GM21515 (cell line): ENCODE measurements at regions not wholly inside any gene's neighbourhood (a gene's known extent, or its start where the extent isn't known, plus 50 kb on each side); places are given as distances from the start of the nearest gene placed in this dataset.

Experiments
- ATAC-seq: cut with Tn5 transposase; IDR thresholded peaks from one replicate; pipeline ENCODE4 v1.9.1; 2021; ENCODE audit not compliant: unreplicated experiment

DNA sequence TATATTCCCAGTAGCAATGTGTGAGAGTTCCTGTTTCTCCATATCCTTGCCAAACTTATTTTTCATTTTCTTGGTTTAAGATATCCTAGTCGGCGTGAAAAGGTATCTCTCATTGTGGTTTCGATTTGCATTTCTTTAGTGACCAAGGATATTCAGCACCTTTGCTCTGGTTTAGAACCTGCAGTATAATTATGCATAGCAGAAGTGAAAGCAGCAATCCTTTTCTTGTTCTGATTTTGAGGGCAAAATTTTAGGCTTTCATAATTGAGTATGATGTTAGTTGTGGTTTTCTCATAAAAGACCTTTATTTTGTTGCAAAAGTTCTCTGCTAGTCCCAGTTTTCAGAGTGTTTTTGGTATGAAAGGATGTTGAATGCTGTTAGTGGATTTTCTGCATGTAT, 491.0 kb downstream of the FGF9 start:
- peak; percentile 91 for ATAC-seq

- no peak for ATAC-seq
Observed at GRCh38 chr13:22162889-22163288, 492.0 kb downstream of the FGF9 start.

DNA sequence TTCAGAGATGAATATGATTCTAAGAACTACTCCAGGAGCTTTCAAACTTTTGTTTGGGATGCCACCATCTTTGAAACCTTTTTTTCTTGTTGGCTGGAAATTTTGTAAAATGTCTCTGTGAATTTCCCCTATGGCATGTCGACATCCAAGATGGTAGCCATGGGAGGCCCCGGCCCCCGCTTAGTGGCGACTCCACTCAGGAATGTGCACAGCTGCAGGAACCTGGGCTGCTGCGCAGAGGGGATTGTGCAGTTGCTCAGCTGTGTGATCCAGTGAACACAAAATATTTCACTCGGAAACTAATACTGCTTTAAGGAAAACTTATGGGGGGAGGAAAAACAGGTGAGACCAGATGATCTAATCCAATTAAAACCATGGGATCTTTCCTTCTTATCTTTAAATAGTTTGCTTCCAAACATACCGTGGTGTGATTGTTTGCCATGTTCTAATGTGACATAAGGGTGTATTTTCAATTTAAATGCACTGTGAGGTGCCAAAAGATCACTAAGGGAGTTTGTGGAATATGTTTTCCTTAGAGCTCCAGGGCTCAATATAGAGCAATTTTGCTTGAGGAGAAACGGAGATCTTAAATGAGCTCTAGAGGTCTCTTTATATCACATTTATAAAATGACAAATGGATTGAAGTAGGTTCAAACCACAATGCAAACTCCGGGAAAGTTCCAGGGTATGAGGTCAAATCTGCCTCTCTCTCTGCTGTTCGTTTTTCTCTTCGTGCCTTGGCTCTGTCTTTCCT, 497.7 kb downstream of the FGF9 start:
- ATAC-seq = no peak

DNA sequence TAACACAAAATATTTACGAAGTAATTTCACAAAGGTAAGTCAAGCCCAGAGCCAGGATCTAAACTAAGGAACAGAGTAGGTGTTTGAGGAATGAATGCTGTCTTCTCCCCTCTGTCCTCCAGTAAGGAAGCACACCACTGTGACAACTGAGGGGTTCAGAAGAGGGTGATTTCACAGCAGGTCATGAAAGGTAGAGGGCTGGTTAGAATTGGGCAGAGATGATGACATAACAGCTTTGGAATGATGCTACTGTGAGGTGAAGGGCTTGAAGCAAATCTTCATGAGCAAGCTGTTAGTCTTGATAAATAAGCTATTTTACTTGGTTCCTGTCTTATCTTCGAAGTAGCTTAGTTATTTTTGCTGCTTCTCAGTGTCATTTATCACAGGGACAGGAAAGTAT, 498.6 kb downstream of the FGF9 start:
- no peak for ATAC-seq

- no peak for ATAC-seq
Observed at GRCh38 chr13:22173610-22174009, 502.7 kb downstream of the FGF9 start.

- ATAC-seq = no peak
Observed at GRCh38 chr13:22175241-22175640, 504.4 kb downstream of the FGF9 start.

- no peak for ATAC-seq
Observed at GRCh38 chr13:22175815-22176214, 504.9 kb downstream of the FGF9 start.

DNA sequence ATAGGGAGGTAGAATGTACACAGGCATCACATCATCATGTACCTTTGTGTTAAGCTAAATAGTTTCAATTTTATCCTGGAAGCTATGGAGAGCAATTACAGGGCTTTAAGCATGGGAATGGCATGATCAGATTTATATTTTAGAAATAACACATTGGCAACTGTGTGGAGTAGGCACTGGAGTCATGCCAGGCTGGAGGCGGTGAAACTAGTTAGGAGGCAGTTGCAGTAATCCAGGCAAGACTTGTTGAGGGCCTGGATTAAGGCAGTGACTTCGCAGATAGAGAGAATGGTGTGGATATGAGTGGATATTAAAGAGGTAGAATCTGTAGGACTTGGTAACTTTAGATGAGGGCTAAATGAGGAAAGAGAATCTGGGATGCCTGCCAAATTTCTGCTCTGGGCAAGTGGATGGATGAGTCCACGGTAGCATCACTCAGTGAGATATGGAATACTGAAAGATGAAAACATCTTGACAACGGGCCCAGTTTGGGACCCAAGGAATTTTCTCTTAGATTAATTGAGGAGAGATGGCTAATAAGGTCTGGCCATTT, 506.2 kb downstream of the FGF9 start:
- ATAC-seq = no peak

GRCh38 chr13:22178878-22179277, 508.0 kb downstream of the FGF9 start:
- ATAC-seq = no peak

DNA sequence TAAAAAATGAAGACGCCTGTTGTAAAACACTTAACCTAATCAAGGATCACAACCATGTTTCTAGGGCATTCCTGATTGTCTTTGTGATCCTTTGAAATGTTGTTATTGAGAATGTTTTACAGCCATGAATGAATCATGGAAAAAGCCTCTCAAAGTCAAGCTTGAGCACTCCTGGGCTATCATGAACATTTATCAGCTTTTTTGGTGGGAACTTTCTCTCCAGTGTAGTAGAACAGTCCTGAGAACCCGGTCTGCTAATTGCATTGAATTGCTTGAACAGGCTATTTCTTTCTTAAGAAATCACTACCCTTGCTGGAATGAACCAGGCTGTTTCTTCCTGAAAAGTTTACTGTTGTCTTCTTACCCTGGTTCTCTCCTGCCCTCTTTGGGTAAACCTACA, 516.5 kb downstream of the FGF9 start:
- ATAC-seq = no peak

DNA sequence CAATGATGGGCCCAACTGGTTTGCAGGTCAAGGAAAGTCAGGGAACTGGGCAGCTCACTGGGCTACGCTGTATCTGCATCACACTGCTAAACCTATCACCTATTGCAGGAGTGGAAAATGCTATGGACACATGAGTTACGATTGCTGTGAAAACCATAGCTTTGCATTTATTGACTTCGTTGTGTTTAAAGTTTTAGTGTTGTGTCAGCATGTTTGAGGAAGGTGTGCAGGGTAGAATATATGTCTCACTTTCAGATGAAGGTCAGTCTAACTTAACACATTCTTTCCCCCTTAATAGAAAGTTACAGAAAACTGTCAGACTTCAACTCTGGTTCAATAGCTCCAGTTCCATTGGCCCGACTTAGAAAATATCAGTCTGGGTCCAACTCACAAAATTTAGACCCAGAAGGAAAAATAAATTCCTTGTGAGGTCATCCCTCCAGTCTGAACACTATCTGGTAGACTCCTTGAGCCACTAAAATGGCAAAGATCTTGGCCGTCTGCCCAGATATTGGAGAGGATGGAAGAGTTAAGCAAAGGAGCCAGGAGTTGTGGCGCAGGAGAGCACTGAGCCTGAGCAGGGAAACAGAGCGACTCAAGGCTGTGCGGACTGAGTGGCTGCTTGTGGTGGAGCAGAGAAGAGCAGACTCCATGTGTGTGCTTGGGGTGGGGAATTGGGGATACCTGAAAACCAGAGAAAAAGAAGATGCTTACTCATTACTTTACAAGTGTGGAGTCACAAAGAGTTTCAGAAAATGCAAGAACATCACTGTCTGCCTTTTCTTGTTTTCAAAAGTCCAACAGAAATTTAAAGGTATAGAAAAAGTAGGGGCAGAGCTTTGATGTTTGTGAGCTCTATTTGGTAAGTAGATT, 518.5 kb downstream of the FGF9 start:
- ATAC-seq = no peak

GRCh38 chr13:22193070-22193469, 522.2 kb downstream of the FGF9 start:
- ATAC-seq = no peak

DNA sequence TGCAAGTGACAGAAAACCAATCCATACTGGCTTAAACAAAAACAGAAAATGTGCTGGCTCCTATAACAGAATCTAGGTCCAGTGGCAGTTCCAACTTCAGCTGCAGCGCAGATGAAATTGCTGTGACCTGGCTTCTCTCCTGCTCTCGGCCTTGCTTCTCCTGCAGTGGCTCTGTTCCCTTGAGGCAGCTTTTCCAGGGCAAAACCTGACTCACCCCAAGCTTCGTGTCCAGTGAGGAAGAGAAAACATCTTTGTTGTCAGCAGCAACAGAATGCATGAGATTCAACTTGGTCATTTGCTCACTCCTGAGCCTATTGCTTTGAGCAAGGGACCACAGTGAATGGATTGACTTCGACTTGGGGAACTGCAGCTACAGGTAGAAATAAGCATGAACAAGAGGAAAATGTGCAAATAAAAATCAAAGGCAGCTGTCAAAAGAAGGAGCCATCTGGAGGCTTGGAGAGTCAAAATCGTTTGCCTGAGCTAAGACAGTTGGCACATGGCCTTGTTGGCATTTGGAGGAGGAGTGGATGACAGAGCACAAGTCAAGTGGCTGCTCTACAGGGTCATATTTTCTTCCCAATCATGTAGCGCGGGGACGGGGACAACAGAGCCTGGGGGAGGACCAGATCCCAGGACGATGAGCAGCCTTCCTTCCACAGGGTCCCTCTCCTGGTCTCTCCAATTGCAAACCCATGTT, 523.4 kb downstream of the FGF9 start:
- no peak for ATAC-seq

- no peak for ATAC-seq
Observed at GRCh38 chr13:22195726-22196125, 524.9 kb downstream of the FGF9 start.

GRCh38 chr13:22196777-22197176, 525.9 kb downstream of the FGF9 start:
- ATAC-seq = no peak

DNA sequence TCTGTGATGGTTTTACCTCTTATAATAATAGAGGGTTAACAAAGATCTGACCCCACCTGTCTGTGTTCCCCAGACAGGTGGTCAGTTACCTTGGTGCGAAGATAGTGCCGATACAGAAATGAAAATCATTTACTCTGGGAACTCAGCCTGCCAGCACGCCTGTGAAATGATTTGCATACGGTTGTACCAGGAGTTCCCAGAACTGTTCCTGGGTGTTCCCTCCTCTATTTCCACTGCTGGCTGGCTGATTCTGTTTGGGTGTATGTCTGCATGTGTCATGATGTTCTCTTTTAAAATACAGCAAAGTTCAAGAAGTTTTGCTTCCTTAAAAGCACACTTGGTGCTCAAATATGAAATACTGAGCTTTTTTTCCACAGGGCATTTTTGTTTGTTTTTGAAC, 527.1 kb downstream of the FGF9 start:
- no peak for ATAC-seq

DNA sequence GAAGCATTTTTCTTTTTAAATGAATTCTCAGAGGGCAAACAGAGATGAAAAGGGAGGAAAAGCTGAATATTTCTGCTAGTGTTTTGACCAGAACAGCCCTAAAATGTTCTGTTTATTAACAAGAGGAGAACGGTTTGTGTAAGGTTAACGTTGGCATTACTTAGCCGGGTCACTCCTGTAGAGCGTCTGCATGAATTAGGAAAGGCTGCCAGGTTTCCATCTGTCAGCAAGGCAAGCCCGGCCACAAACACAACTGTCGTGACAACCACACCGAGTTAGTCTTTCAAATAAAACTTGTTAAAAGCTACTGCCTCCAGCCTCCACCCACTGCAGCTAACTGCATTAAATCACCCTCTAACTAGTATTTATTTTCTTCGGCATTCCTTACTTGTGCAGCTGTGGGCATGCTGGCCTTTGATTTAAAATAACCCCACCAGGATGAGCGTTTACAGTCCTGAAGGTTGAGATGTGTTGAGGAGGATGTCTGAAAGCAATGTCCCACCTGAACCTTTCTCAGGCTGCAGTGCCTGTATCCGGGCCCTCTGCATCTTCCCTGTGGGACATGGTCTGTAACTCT, 527.9 kb downstream of the FGF9 start:
- ATAC-seq = no peak

DNA sequence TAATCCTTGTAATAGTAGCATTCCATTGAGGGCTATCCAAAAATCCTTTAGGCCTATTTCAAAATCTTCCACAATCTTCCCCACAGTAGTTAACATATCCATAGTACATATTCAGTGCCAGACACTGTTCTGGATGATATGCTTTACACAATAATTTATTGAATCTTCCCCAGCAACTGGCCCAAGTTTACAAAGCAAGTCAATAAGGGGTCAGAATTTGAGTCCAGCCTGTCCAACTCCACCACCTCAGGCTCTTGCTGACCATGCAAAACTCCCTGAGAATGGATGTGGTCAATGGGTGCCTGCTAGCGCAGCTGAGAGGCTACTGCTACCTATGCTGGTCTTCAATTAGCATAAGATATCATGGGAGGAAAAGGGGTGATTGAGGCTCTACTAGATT, 529.6 kb downstream of the FGF9 start:
- no peak for ATAC-seq

DNA sequence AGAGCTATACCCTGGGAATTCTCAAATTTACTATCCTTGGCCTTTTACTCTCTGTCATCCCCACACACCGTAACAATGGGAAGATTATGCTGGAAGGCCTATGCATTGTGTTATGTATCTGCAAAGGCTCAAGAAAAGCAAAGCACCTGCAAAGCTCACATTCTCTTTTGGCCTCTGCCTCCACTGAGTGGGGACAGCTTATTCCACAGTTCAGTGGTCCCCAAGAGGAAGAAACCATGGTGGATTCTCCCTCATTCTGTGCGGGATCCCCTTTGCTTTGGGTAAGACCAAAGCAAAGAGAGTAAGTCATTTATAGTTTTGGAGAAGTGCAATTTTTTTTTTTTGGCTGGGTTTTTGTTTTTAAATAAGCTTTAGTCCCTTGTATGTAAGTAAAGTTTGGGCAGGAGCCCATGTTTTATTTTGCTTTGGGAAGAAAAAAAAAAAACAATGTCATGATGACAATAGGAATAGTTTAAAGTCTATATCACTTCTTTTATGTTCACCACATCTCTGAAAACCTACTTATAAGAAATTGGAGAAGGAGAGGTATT, 530.6 kb downstream of the FGF9 start:
- ATAC-seq = no peak

- ATAC-seq = no peak
Observed at GRCh38 chr13:22210134-22210930, 539.5 kb downstream of the FGF9 start.
